ENCODE measurements at regions not wholly inside any gene's neighbourhood (a gene's known extent, or its start where the extent isn't known, plus 50 kb on each side); places are given as distances from the start of the nearest gene placed in this dataset.

DNA sequence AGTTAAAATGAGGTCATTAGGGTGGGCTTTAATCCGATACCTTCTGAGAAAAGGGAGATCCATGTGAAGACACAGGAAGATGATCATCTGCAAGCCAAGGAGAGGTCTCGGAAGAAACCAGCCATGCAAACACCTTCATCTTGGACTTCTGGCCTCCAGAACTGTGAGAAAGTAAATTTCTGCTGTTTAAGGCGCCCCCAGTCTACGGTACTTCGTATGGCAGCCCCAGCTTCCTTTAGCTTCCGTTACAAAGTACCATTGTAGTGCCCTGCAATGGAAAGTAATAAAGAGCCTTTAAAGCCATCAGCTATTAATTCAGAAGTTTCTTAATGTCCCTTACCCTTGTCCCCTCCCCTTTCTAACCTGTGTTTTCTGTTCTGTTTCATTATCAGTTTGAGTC is 308.1 kb downstream of the AACS start:
- DNase-seq, result no peak

- DNase-seq, result no peak
Observed at GRCh38 chr12:125376422-125376821, 311.2 kb downstream of the AACS start.

DNA sequence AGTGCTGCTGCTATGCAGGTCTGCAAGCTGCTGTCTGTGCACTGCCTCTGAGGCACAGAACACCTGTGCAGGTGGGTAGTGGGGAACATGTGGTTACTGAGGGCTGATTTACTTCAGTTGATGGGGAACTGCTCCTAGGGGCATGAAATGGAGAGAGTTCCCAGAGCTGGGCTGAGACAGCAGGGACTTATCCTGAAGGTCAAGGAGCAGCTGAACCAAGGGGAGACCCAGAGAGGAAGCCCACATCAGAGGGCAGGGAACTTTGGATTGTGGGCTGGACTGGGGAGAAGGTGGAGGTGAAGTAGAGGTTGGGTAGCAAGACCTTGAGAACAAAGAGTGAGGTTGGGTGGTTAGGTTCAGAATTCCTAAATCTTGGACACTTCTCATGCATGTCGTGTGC is 311.9 kb downstream of the AACS start:
- DNase-seq, result no peak

DNA sequence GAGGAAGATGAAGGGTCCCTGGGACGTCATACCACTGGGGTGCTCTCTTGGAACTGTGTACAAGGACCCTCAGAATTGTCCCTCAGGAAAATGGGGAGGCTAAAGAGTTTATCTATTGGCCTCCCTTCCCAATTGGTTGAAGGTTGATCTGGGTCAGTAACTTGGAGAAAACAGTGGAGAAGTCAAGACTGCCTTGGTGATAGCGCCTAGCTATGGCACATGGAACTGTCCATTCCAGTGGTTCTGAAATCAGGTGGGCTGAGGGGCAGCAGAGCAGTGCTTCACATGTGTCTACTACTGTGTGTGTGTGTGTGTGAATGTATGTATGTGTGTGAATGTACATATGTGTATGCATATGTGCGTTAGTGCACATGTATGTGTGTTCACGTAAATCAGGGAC is 316.1 kb downstream of the AACS start:
- no peak for DNase-seq

DNA sequence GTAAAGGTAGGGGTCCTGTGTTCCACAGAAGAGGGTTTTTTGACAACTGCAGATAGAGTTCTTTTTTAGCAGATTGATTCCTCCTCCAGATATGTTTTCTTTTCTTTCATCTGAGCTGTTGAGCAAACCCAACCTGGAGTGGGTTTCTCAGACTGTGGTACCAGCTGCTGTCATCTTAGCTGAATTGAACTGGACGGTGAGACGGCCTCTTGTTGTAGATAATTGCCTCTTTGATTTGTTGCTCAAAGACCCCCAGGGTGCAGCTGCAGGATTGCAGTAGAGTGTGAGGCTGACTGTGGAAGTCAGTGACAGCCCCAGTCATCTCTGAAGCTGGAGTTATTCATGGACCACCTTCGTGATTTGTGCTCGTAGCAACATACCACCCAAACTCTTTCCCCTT is 317.7 kb downstream of the AACS start:
- DNase-seq, result no peak

- DNase-seq, result no peak
Observed at GRCh38 chr12:125386652-125387051, 321.4 kb downstream of the AACS start.

GRCh38 chr12:125387206-125387605 is 322.0 kb downstream of the AACS start:
- no peak for DNase-seq

GRCh38 chr12:125389061-125389697 is 323.9 kb downstream of the AACS start:
- DNase-seq, result no peak

- no peak for DNase-seq
Observed at GRCh38 chr12:125393569-125393968, 328.3 kb downstream of the AACS start.

DNA sequence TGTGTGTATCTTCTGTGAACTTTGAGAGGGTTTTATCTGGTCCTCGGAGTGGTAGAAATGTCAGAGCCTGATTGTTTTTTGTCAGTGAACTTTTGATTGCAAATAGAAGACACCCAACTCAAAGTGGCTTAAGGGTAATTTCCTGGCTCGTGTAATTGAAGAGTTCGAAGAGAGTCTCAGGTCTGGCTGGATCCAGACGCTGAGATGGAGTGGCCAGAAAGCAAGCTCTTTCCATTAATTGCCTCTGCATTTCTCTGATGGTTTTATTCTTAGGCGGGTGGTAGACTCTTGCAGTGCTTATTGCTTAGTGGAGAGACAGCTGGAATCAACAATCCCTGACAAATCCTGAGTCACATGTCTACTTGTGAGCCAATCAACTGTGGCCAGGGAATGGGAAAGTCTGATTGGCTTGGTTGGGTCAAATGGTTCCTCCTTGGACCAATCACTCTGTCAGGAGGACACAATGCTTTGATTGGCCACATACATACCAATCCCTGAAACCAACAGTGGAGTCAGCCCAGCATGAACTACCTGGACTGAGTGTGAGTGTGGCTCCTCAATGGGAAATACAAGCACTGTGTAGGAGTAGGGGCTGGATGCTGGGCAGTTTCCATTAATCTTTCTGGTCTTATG is 330.5 kb downstream of the AACS start:
- no peak for DNase-seq

- DNase-seq, result no peak
Observed at GRCh38 chr12:125399489-125399888, 334.3 kb downstream of the AACS start.

GRCh38 chr12:125402874-125403789 is 337.9 kb downstream of the AACS start:
- no peak for DNase-seq

GRCh38 chr12:125403843-125404242 is 338.6 kb downstream of the AACS start:
- no peak for DNase-seq

DNA sequence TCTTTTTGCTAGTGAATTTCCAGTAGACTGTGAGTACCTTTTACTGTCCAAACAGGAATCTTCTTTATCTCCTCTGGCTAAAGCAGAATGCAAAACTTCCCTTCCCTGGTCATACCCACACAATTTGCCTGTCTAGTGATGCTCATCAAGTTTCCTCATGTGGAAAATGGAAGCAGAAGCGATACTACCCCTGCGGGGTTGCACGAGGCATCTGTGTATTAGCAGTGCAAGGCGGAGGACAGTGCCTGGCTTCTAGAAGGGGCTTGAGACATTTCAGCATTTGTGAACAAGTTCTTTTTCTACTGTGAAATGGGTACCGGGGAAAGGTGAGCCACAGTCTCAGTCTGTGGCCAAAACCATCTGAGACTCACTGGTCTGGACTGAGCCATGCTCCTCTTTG is 340.9 kb downstream of the AACS start:
- no peak for DNase-seq

- no peak for DNase-seq
Observed at GRCh38 chr12:125408718-125409117, 343.5 kb downstream of the AACS start.

DNA sequence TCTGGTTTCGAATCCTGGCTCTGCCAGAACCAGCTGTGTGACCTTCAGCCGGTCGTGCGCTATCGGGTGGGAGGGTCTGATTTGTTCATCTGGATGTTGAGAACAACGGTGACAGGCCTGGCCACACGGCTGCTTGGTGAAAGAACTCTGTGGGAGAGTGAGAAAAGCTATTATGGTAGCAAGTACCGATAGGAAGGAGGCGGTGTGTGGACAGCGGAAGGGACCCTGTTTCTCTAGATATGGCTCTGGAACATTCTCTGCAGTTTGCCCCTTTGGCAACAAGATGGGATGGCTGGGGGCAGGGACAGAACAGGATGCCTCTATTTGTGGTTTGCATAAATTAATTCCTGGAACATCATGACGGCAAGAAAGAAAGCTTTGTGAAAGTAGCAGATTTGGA is 347.3 kb downstream of the AACS start:
- DNase-seq, result no peak

- DNase-seq, result no peak
Observed at GRCh38 chr12:125417446-125417845, 352.2 kb downstream of the AACS start.

DNA sequence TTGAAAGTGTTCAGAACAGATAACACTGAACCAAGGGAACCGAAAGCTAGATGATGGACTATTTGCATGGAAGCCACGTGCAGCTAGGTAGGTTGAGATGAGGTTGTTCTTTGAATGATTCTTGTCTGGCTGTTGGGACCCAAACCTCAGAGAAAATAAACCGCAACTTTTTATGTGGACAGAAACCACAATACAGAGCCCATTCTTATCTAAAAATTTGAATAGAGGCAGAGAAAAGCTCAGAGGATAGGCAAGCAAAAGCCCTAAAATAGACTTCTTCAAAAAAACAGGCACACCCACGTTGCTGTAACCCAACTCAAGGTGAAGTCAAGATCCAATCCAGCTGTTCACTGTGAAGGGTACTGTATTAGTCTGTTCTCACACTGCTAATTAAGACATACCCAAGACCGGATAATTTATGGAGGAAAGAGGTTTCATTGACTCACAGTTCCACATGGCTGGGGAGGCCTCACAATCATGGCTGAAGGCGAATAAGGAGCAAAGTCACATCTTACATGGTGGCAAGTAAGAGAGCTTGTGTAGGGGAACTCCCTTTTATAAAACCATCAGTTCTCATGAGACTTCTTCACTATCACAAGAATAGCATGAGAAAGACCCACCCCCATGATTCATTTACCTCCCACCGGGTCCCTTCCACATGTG is 353.8 kb downstream of the AACS start:
- DNase-seq, result no peak

GRCh38 chr12:125424909-125425308 is 359.7 kb downstream of the AACS start:
- no peak for DNase-seq

GRCh38 chr12:125431516-125431915 is 366.3 kb downstream of the AACS start:
- DNase-seq, result no peak

- DNase-seq, result no peak
Observed at GRCh38 chr12:125434131-125434530, 368.9 kb downstream of the AACS start.

DNA sequence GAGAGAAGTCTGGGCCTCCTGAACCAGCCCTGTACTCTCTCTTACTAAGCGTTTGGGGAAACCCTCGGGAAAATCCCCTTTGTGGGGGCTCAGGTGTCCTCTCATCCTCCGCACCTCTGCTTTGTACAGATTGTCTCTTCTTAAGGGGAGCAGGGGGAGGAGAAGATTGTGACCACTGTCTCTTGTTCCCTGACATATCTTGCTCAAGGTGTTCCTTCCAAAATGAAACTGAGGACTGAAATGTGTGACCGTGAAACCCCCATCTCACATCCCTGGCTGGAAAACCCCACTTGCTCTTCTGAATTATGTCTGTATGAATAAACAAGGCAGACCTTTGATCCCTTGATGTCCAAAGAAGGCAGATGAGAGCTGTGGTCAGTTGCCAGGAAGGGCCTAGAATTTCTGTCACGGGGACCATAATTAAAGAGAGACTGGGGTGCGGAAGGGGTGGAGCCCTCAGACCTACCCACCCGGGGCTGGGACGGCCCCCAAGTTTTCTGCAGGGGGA is 369.8 kb downstream of the AACS start:
- no peak for DNase-seq

- DNase-seq, result no peak
Observed at GRCh38 chr12:125435871-125436270, 370.6 kb downstream of the AACS start.
